ENCODE measurements at regions not wholly inside any gene's neighbourhood (a gene's known extent, or its start where the extent isn't known, plus 50 kb on each side); places are given as distances from the start of the nearest gene placed in this dataset.

GRCh38 chr12:9344541-9344940 lies 136.3 kb upstream of the PZP start:
- Histone ChIP-seq H3K4me3 (ENCODE audit: low read length) (no peak overlapping the region), H3K36me3 (replicated peaks; ENCODE audit: low read depth, low read length) (peaks cover 3% of the 10 kb centered on the region), H3K27me3 (ENCODE audit: low read depth, low read length) (no peaks in the 10 kb centered on the region), H3K9ac (ENCODE audit: low read length) (no peak overlapping the region), H3K4me2 (ENCODE audit: low read length) (no peak overlapping the region), H3K79me2 (ENCODE audit: low read length) (no peaks in the 10 kb centered on the region), H3K9me3 (ENCODE audit: insufficient read depth, low read length) (no peaks in the 10 kb centered on the region), H4K20me1 (ENCODE audit: insufficient read depth, low read length) (no peaks in the 10 kb centered on the region), H2AFZ (ENCODE audit: low read depth, low read length) (no peak overlapping the region), H3K27ac (ENCODE audit: low read length) (no peak overlapping the region), H3K4me1 (ENCODE audit: low read length) (peaks cover 10% of the 10 kb centered on the region)
- TF ChIP-seq CTCF (IDR thresholded peaks at IDR 0.05; ENCODE audit: low read depth, low read length) (no peak), EZH2phosphoT487 (IDR thresholded peaks at IDR 0.05; ENCODE audit: low read depth) (no peak)

- no peak for TF ChIP-seq EZH2phosphoT487 (IDR thresholded peaks at IDR 0.05; ENCODE audit: low read depth)
- TF ChIP-seq CTCF (IDR thresholded peaks at IDR 0.05; ENCODE audit: low read depth, low read length), result no peak
- H3K4me3 ChIP-seq (ENCODE audit: low read length), result no peak overlapping the region
- no peaks in the 10 kb centered on the region for H3K27me3 ChIP-seq (ENCODE audit: low read depth, low read length)
- no peak overlapping the region for H2AFZ ChIP-seq (ENCODE audit: low read depth, low read length)
- H4K20me1 ChIP-seq (ENCODE audit: insufficient read depth, low read length), result no peaks in the 10 kb centered on the region
- H3K27ac ChIP-seq (ENCODE audit: low read length), result no peak overlapping the region
- no peak overlapping the region for H3K4me2 ChIP-seq (ENCODE audit: low read length)
- peaks cover 3% of the 10 kb centered on the region for H3K36me3 ChIP-seq (replicated peaks; ENCODE audit: low read depth, low read length)
- H3K9ac ChIP-seq (ENCODE audit: low read length), result no peak overlapping the region
- H3K4me1 ChIP-seq (ENCODE audit: low read length), result peaks cover 10% of the 10 kb centered on the region
- H3K9me3 ChIP-seq (ENCODE audit: insufficient read depth, low read length), result no peaks in the 10 kb centered on the region
- no peaks in the 10 kb centered on the region for H3K79me2 ChIP-seq (ENCODE audit: low read length)
Measured at GRCh38 chr12:9343731-9344130, 135.5 kb upstream of the PZP start.

- no peak overlapping the region for H3K4me3 ChIP-seq (ENCODE audit: low read length)
- no peaks in the 10 kb centered on the region for H3K27me3 ChIP-seq (ENCODE audit: low read depth, low read length)
- H3K79me2 ChIP-seq (ENCODE audit: low read length), result no peaks in the 10 kb centered on the region
- no peak overlapping the region for H3K4me2 ChIP-seq (ENCODE audit: low read length)
- no peaks in the 10 kb centered on the region for H4K20me1 ChIP-seq (ENCODE audit: insufficient read depth, low read length)
- H3K9me3 ChIP-seq (ENCODE audit: insufficient read depth, low read length), result no peaks in the 10 kb centered on the region
- H3K9ac ChIP-seq (ENCODE audit: low read length), result no peak overlapping the region
- peaks cover under 1% of the 10 kb centered on the region for H3K36me3 ChIP-seq (replicated peaks; ENCODE audit: low read depth, low read length)
- TF ChIP-seq CTCF (IDR thresholded peaks at IDR 0.05; ENCODE audit: low read depth, low read length), result no peak
- no peak for TF ChIP-seq EZH2phosphoT487 (IDR thresholded peaks at IDR 0.05; ENCODE audit: low read depth)
- no peak overlapping the region for H3K27ac ChIP-seq (ENCODE audit: low read length)
- H3K4me1 ChIP-seq (ENCODE audit: low read length), result peaks cover 10% of the 10 kb centered on the region
- H2AFZ ChIP-seq (ENCODE audit: low read depth, low read length), result no peak overlapping the region
Measured at GRCh38 chr12:9342614-9343353, 134.6 kb upstream of the PZP start.

GRCh38 chr12:9341260-9341585 lies 133.0 kb upstream of the PZP start:
- Histone ChIP-seq H3K4me2 (ENCODE audit: low read length) (no peak overlapping the region), H3K9ac (ENCODE audit: low read length) (no peak overlapping the region), H3K27ac (ENCODE audit: low read length) (no peak overlapping the region), H3K36me3 (replicated peaks; ENCODE audit: low read depth, low read length) (no peaks in the 10 kb centered on the region), H3K4me1 (ENCODE audit: low read length) (peaks cover 10% of the 10 kb centered on the region), H4K20me1 (ENCODE audit: insufficient read depth, low read length) (no peaks in the 10 kb centered on the region), H3K4me3 (ENCODE audit: low read length) (no peak overlapping the region), H3K9me3 (ENCODE audit: insufficient read depth, low read length) (no peaks in the 10 kb centered on the region), H3K27me3 (ENCODE audit: low read depth, low read length) (no peaks in the 10 kb centered on the region), H3K79me2 (ENCODE audit: low read length) (no peaks in the 10 kb centered on the region), H2AFZ (ENCODE audit: low read depth, low read length) (no peak overlapping the region)
- TF ChIP-seq CTCF (IDR thresholded peaks at IDR 0.05; ENCODE audit: low read depth, low read length) (no peak), EZH2phosphoT487 (IDR thresholded peaks at IDR 0.05; ENCODE audit: low read depth) (no peak)
